ENCODE measurements at regions not wholly inside any gene's neighbourhood (a gene's known extent, or its start where the extent isn't known, plus 50 kb on each side); places are given as distances from the start of the nearest gene placed in this dataset.

DNA sequence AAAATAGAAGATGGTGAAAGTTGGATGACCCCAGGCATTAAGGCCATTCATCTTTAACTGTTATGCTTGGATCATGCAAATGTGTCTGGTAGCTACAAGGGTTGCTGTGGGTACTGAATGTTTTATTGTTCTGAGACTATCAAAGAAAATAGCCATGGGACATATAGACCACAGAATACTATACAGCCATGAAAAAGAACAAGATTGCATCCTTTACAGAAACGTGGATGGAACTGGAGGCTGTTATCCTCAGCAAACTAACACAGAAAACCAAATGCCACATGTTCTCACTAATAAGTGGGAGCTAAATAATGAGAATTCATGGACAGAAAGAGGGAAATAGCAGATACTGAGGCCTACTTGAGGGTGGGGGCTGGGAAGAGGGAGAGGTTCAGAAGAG, 249.0 kb downstream of the LTN1 start:
- H3K9me3 ChIP-seq, result no peaks in the 10 kb centered on the region
- DNase-seq, result no peak
- H3K36me3 ChIP-seq (ENCODE audit: low read depth), result no peaks in the 10 kb centered on the region
- no peak overlapping the region for H3K4me3 ChIP-seq
- no peak for ATAC-seq
- H3K4me1 ChIP-seq (ENCODE audit: low read depth), result peaks cover 4% of the 10 kb centered on the region
- TF ChIP-seq, protein P1, sequence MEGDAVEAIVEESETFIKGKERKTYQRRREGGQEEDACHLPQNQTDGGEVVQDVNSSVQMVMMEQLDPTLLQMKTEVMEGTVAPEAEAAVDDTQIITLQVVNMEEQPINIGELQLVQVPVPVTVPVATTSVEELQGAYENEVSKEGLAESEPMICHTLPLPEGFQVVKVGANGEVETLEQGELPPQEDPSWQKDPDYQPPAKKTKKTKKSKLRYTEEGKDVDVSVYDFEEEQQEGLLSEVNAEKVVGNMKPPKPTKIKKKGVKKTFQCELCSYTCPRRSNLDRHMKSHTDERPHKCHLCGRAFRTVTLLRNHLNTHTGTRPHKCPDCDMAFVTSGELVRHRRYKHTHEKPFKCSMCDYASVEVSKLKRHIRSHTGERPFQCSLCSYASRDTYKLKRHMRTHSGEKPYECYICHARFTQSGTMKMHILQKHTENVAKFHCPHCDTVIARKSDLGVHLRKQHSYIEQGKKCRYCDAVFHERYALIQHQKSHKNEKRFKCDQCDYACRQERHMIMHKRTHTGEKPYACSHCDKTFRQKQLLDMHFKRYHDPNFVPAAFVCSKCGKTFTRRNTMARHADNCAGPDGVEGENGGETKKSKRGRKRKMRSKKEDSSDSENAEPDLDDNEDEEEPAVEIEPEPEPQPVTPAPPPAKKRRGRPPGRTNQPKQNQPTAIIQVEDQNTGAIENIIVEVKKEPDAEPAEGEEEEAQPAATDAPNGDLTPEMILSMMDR (IDR thresholded peaks at IDR 0.05), result no peak
- intact Hi-C loops (cut with DNase I, micrococcal nuclease), result loop anchor here in 1 of 2 donors (10.0 kb wide), 1 partner anchor 1899 kb away; the partner anchor contains the start of gene ADAMTS1

DNA sequence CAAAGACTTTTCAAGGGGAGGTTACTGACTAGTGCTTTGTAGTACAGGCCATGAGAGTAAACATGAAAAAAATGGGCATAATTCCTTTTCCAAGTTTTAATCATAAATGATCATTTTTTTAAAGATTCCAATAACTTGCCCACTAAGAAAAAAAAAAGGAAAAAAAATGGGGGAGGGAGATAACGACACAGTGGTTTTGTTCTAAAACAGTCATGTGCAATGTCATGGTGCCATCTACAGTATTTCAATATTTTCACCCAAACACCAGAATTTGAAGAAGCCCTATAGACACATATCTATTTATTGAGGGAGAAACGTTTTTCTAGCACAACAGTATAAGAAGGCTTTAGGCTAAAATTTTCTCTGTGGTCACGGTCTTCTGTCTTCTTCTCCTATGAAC, 250.2 kb downstream of the LTN1 start:
- no peak for ATAC-seq

DNA sequence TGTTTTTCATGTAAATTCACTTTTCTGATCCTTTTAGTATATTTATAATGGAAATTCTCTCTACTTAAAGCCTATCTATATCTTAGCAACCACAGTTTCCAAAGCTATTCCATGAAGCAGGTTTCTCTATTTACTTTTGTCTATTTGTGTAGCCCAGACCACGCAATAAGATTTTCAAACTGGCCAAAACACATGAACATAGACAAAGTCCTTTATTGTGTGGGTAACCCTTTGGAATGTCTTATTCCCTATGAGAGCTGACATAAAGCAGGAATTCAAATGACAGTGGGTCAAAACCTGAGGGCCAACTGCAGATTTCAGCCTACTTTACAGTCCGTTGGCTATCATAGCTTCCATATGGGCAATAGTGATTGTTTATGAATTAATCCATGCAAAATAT, 252.6 kb downstream of the LTN1 start:
- intact Hi-C loops (cut with DNase I, micrococcal nuclease), result loop anchor here in 1 of 2 donors (10.0 kb wide), 1 partner anchor 1895 kb away; the partner anchor contains the start of gene ADAMTS1

More for the DNA sequence above, 250.2 kb downstream of the LTN1 start:
- H3K4me1 ChIP-seq (ENCODE audit: low read depth), result peaks cover 4% of the 10 kb centered on the region
- TF ChIP-seq, protein P1 (IDR thresholded peaks at IDR 0.05), result no peak
- no peaks in the 10 kb centered on the region for H3K36me3 ChIP-seq (ENCODE audit: low read depth)
- DNase-seq, result no peak
- intact Hi-C loops (cut with DNase I, micrococcal nuclease), result loop anchor here in 1 of 2 donors (10.0 kb wide), 1 partner anchor 1898 kb away; the partner anchor contains the start of gene ADAMTS1
- H3K4me3 ChIP-seq, result no peak overlapping the region
- H3K9me3 ChIP-seq, result no peaks in the 10 kb centered on the region

DNA sequence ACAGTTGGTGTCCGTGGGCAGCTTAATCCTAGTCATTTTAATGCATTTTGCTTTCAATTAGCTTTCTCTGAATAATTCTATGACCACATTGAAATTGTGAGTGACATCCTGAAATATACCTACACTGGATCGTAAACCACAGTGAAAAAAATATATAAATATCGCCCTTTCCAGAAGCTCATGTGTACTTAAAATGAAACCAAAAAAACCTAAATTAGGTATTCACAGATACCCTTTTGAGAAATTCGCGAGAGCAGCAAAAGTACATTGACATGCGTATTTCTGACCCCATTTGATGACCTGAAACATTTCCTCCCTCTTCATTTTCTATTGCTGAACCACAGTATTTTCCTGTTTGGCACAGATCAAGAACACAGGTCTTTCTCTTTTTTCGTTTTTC, 253.8 kb downstream of the LTN1 start:
- Histone ChIP-seq H3K4me1 (ENCODE audit: low read depth) (no peaks in the 10 kb centered on the region), H3K9me3 (no peaks in the 10 kb centered on the region), H3K4me3 (no peak overlapping the region), H3K36me3 (ENCODE audit: low read depth) (no peaks in the 10 kb centered on the region)
- TF ChIP-seq, protein P1 (IDR thresholded peaks at IDR 0.05), result no peak
- no peak for DNase-seq
- intact Hi-C loops (cut with DNase I, micrococcal nuclease), result loop anchor here in 1 of 2 donors (10.0 kb wide), 1 partner anchor 214 kb away; no protein-coding TSS in a partner anchor
- ATAC-seq, result no peak

More for the DNA sequence above, 252.6 kb downstream of the LTN1 start:
- ATAC-seq, result no peak
- Histone ChIP-seq H3K4me1 (ENCODE audit: low read depth) (no peaks in the 10 kb centered on the region), H3K36me3 (ENCODE audit: low read depth) (no peaks in the 10 kb centered on the region), H3K9me3 (no peaks in the 10 kb centered on the region), H3K4me3 (no peak overlapping the region)
- TF ChIP-seq, protein P1 (IDR thresholded peaks at IDR 0.05), result no peak
- no peak for DNase-seq

DNA sequence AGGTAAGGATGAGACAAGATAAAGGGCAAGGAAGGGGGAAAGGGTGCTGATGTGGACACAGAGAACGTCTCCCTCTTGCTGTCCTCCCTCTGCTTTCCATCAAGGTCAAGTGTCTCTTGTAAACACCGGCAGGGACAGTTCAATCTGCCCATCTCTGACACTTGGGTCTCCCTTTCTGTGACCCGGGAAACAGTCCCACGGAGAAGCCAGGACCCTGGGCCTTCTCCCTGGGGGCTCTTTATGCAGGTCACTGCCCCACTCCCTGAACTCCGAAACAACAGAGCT, 254.3 kb downstream of the LTN1 start:
- intact Hi-C loops (cut with DNase I, micrococcal nuclease), result loop anchor here in 1 of 2 donors (10.0 kb wide), 1 partner anchor 214 kb away; no protein-coding TSS in a partner anchor
- TF ChIP-seq, protein P1 (IDR thresholded peaks at IDR 0.05), result no peak
- no peak for DNase-seq
- H3K4me1 ChIP-seq (ENCODE audit: low read depth), result no peaks in the 10 kb centered on the region
- no peak for ATAC-seq
- H3K36me3 ChIP-seq (ENCODE audit: low read depth), result no peaks in the 10 kb centered on the region
- no peak overlapping the region for H3K4me3 ChIP-seq
- H3K9me3 ChIP-seq, result no peaks in the 10 kb centered on the region
